ENCODE measurements at regions not wholly inside any gene's neighbourhood (a gene's known extent, or its start where the extent isn't known, plus 50 kb on each side); places are given as distances from the start of the nearest gene placed in this dataset.

DNA sequence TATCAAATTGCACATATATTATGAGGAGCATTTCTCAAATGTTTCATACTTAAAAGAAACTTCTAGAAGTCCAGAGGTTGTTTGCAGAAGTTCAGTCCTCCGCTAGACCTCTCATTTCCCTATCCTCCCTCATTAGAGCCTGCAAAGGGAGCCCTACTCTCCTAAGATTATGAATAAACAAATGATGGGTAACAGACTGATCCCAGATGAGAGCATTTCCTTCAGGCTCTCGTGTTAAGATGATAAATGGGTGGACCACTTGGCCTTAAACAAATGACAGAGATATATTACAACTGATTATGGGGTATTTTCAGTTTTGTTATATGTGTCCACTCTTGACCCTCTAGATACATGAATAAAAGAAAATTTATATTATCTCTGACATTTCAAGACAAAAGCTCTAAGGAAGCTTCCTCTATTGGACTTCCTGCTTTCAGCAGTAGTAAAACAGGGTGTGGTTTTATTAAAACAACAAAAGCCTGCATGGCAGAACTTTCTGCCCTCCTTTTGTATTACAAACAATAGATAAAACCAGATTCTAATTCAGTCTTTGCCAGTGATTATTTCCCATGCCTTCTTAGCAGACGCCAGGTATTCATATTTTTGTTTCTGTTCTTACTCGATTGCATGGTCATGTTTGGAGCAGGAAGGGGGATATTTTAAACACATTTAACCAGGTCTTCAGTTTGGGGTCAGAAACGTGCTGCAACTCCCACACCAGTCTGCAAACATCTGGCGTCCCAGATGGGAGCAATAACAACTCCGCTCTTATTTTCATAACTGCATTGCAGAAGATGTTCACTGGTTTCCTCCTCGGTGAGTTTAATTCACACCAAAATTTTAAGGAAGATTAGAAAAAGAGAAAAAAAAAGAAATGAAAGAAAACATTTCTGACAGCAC, 52.4 kb upstream of the FAM204A start:
- Histone ChIP-seq H3K27ac (ENCODE audit: low read depth in 1 of 3, low read length in 2 of 3) (no peak overlapping the region), H3K4me3 (ENCODE audit: low read depth in 1 of 3, low read length in 3 of 3) (no peak overlapping the region)
- no peak for FAIRE-seq

GRCh38 chr10:118392761-118393160, 50.6 kb upstream of the FAM204A start:
- 82 to 91% (median 85%) methylated on average over 5 of the region's 5 CpGs for WGBS, 3 donors
- Histone ChIP-seq H3K27me3 (ENCODE audit: control insufficient read depth in 3 of 3, insufficient read depth in 3 of 3, low read length in 3 of 3) (no peaks in the 10 kb centered on the region), H3K27ac (ENCODE audit: low read depth in 1 of 3, low read length in 2 of 3) (no peak overlapping the region), H3K9me3 (ENCODE audit: control insufficient read depth in 2 of 2, insufficient read depth in 1 of 2, low read depth in 1 of 2, low read length in 1 of 2) (peaks cover 0 to 5% of the 10 kb centered on the region in 2 donors), H3K36me3 (ENCODE audit: control insufficient read depth in 3 of 3, insufficient read depth in 2 of 3, low read depth in 1 of 3, low read length in 3 of 3) (no peaks in the 10 kb centered on the region), H3K4me3 (ENCODE audit: low read depth in 1 of 3, low read length in 3 of 3) (no peak overlapping the region), H3K4me1 (ENCODE audit: control insufficient read depth in 3 of 3, insufficient read depth in 2 of 3, low read depth in 1 of 3, low read length in 2 of 3) (no peaks in the 10 kb centered on the region)
- DNase-seq (no peak), FAIRE-seq (no peak)

More for the DNA sequence above, 52.4 kb upstream of the FAM204A start:
- DNase-seq, result peak in 1 of 2 donors; percentile 23
- no peaks in the 10 kb centered on the region for H3K4me1 ChIP-seq (ENCODE audit: control insufficient read depth in 3 of 3, insufficient read depth in 2 of 3, low read depth in 1 of 3, low read length in 2 of 3)
- no peaks in the 10 kb centered on the region for H3K27me3 ChIP-seq (ENCODE audit: control insufficient read depth in 3 of 3, insufficient read depth in 3 of 3, low read length in 3 of 3)
- no peaks in the 10 kb centered on the region for H3K9me3 ChIP-seq (ENCODE audit: control insufficient read depth in 2 of 2, insufficient read depth in 1 of 2, low read depth in 1 of 2, low read length in 1 of 2)
- WGBS, 3 donors, result 14 to 26% (median 19%) methylated on average over 8 of the region's 8 CpGs
- H3K36me3 ChIP-seq (ENCODE audit: control insufficient read depth in 3 of 3, insufficient read depth in 2 of 3, low read depth in 1 of 3, low read length in 3 of 3), result no peaks in the 10 kb centered on the region
